ENCODE measurements at regions not wholly inside any gene's neighbourhood (a gene's known extent, or its start where the extent isn't known, plus 50 kb on each side); places are given as distances from the start of the nearest gene placed in this dataset.

GRCh38 chr7:54897891-54898290 lies 120.9 kb upstream of the EGFR start:
- Histone ChIP-seq H3K27ac (no peak overlapping the region), H3K4me3 (no peak overlapping the region), H3K9me3 (replicated peaks in 1 of 11) (no peaks in the 10 kb centered on the region), H3K4me2 (no peak overlapping the region), H3K9ac (no peak overlapping the region), H3K36me3 (no peaks in the 10 kb centered on the region), H3K4me1 (peaks cover 0 to 10% (median 0%) of the 10 kb centered on the region in 10 experiments; a peak in 4 of 20 replicates), H4K20me1 (no peaks in the 10 kb centered on the region), H3K27me3 (no peaks in the 10 kb centered on the region)
- TF ChIP-seq Cebpa-rat (IDR thresholded peaks at IDR 0.05): no peak

DNA sequence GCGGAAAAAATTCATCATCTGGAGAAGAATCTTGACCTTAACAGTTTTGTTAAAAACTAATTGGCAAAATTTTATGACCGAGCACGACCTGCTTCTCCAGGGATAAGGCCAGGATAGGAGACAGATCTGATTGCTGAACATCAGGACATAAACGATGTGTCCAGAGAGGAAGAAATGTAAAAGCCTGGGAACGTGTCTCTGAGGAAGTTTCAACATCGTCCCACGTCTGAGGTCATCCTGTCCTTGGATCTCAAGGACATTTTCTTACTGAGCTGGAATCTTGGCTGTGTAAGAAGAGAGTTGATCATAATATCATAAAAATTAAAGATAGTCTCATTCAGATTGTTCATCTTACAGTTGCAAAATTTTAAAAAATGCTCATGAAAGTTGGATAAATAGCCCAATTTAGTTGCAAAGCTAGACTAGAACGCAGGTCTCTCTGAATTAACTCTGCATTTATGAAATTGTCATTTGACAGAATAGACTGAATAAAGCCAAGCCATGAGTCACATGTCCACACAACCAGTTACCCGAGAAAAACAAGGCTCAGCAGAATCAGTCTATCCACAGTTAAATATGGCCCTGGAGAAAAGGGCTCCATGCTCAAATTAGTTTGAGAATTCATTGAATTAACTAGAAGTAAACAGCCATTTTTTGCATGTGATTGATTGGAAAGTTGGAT lies 120.0 kb upstream of the EGFR start:
- no peak for TF ChIP-seq Cebpa-rat (IDR thresholded peaks at IDR 0.05)
- H3K27me3 ChIP-seq: no peaks in the 10 kb centered on the region
- no peak overlapping the region for H3K27ac ChIP-seq
- no peak overlapping the region for H3K4me2 ChIP-seq
- H4K20me1 ChIP-seq: no peaks in the 10 kb centered on the region
- no peak overlapping the region for H3K9ac ChIP-seq
- H3K4me3 ChIP-seq: no peak overlapping the region
- H3K36me3 ChIP-seq: no peaks in the 10 kb centered on the region
- H3K4me1 ChIP-seq: peaks cover 0 to 2% (median 0%) of the 10 kb centered on the region in 10 experiments; a peak in 4 of 20 replicates
- no peaks in the 10 kb centered on the region for H3K9me3 ChIP-seq (replicated peaks in 1 of 11)

GRCh38 chr7:54901840-54902239 lies 117.0 kb upstream of the EGFR start:
- Histone ChIP-seq H3K27ac (no peak overlapping the region), H3K4me2 (no peak overlapping the region), H4K20me1 (no peaks in the 10 kb centered on the region), H3K9me3 (replicated peaks in 1 of 11) (no peaks in the 10 kb centered on the region), H3K4me3 (no peak overlapping the region), H3K36me3 (no peaks in the 10 kb centered on the region), H3K27me3 (no peaks in the 10 kb centered on the region), H3K9ac (no peak overlapping the region), H3K4me1 (no peaks in the 10 kb centered on the region)
- no peak for TF ChIP-seq Cebpa-rat (IDR thresholded peaks at IDR 0.05)

DNA sequence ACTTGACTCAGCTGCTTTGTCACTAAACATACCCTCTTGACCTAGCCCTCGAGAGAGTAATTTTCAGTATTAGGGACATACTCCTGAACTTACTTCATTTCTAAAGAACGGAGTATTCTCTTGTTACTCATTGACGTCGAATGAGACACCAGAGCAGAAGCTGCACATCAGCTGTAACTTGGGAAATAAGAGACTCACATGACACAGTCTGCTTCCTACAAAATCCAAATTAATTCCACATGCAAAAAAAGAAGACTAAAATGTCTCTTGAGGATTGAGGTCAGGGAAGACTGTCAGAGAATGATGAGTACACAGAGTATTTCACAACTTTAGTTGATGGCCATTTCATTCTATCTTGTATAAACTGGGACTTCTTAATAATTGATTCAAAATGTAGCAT lies 114.7 kb upstream of the EGFR start:
- no peak for TF ChIP-seq Cebpa-rat (IDR thresholded peaks at IDR 0.05)
- Histone ChIP-seq H3K4me2 (no peak overlapping the region), H3K27me3 (no peaks in the 10 kb centered on the region), H4K20me1 (no peaks in the 10 kb centered on the region), H3K27ac (no peak overlapping the region), H3K4me1 (no peaks in the 10 kb centered on the region), H3K36me3 (no peaks in the 10 kb centered on the region), H3K4me3 (no peak overlapping the region), H3K9me3 (replicated peaks in 1 of 11) (peaks cover 0 to 4% (median 0%) of the 10 kb centered on the region in 11 experiments; a peak in 1 of 22 replicates), H3K9ac (no peak overlapping the region)

GRCh38 chr7:54904986-54905385 lies 113.8 kb upstream of the EGFR start:
- Histone ChIP-seq H3K27ac (no peak overlapping the region), H3K9ac (no peak overlapping the region), H3K27me3 (no peaks in the 10 kb centered on the region), H3K4me2 (no peak overlapping the region), H4K20me1 (no peaks in the 10 kb centered on the region), H3K36me3 (no peaks in the 10 kb centered on the region), H3K4me3 (no peak overlapping the region), H3K4me1 (no peaks in the 10 kb centered on the region), H3K9me3 (replicated peaks in 1 of 11) (peaks cover 0 to 12% (median 0%) of the 10 kb centered on the region in 11 experiments; a peak in 5 of 22 replicates)
- TF ChIP-seq Cebpa-rat (IDR thresholded peaks at IDR 0.05): no peak

GRCh38 chr7:54906963-54907362 lies 111.9 kb upstream of the EGFR start:
- no peak for TF ChIP-seq Cebpa-rat (IDR thresholded peaks at IDR 0.05)
- H3K4me2 ChIP-seq: no peak overlapping the region
- no peak overlapping the region for H3K27ac ChIP-seq
- no peaks in the 10 kb centered on the region for H3K4me1 ChIP-seq
- no peak overlapping the region for H3K4me3 ChIP-seq
- no peaks in the 10 kb centered on the region for H3K27me3 ChIP-seq
- peaks cover 0 to 19% (median 0%) of the 10 kb centered on the region in 11 experiments; a peak in 6 of 22 replicates for H3K9me3 ChIP-seq (replicated peaks in 1 of 11)
- H3K9ac ChIP-seq: no peak overlapping the region
- no peaks in the 10 kb centered on the region for H4K20me1 ChIP-seq
- no peaks in the 10 kb centered on the region for H3K36me3 ChIP-seq

GRCh38 chr7:54907981-54908380 lies 110.8 kb upstream of the EGFR start:
- no peak overlapping the region for H3K4me3 ChIP-seq
- H3K9ac ChIP-seq: no peak overlapping the region
- H3K27ac ChIP-seq: no peak overlapping the region
- no peaks in the 10 kb centered on the region for H3K27me3 ChIP-seq
- no peaks in the 10 kb centered on the region for H3K4me1 ChIP-seq
- H3K36me3 ChIP-seq: no peaks in the 10 kb centered on the region
- H3K4me2 ChIP-seq: no peak overlapping the region
- H4K20me1 ChIP-seq: no peaks in the 10 kb centered on the region
- H3K9me3 ChIP-seq (replicated peaks in 1 of 11): peaks cover 0 to 19% (median 0%) of the 10 kb centered on the region in 11 experiments; a peak in 6 of 22 replicates
- TF ChIP-seq Cebpa-rat (IDR thresholded peaks at IDR 0.05): no peak

DNA sequence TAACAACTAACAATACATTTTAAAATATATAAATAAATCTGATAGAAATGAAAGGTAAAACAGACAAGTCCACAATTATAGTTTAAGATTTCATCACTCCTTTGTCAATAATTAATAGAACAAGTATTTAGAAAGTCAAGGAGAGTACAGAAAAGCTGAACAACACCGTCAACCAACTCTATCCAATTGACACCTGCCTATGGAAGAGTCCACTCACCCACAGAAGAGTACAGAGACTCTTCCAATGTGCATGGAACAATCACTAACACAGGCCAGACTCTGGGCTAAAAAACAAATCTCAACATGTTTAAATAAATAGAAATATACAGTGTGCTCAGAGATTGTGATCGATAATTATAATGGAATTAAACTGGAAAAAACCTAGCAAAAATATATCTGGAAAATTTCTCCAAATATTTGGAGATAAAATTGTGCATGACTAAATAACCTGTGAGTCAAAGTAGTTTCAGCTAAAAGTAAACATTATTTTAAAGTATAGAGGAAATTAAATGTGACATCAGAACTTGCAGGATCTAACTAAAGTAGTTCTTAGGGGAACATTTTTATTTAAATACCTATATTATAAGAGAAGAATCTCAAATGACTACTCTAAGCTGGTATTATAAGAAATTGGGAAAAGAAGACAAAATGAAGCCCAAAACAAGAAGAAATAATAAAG lies 109.9 kb upstream of the EGFR start:
- peaks cover 0 to 19% (median 0%) of the 10 kb centered on the region in 11 experiments; a peak in 6 of 22 replicates for H3K9me3 ChIP-seq (replicated peaks in 1 of 11)
- no peak overlapping the region for H3K4me2 ChIP-seq
- H3K4me1 ChIP-seq: no peaks in the 10 kb centered on the region
- no peak overlapping the region for H3K9ac ChIP-seq
- no peaks in the 10 kb centered on the region for H3K27me3 ChIP-seq
- no peaks in the 10 kb centered on the region for H3K36me3 ChIP-seq
- H3K27ac ChIP-seq: no peak overlapping the region
- no peaks in the 10 kb centered on the region for H4K20me1 ChIP-seq
- no peak for TF ChIP-seq Cebpa-rat (IDR thresholded peaks at IDR 0.05)
- no peak overlapping the region for H3K4me3 ChIP-seq

GRCh38 chr7:54915870-54916598 lies 102.8 kb upstream of the EGFR start:
- Histone ChIP-seq H3K36me3 (no peaks in the 10 kb centered on the region), H3K4me2 (no peak overlapping the region), H4K20me1 (no peaks in the 10 kb centered on the region), H3K4me1 (peaks cover 0 to 4% (median 0%) of the 10 kb centered on the region in 10 experiments; a peak in 1 of 20 replicates), H3K4me3 (no peak overlapping the region), H3K27ac (no peak overlapping the region), H3K27me3 (no peaks in the 10 kb centered on the region), H3K9me3 (replicated peaks in 1 of 11) (no peaks in the 10 kb centered on the region), H3K9ac (no peak overlapping the region)
- TF ChIP-seq Cebpa-rat (IDR thresholded peaks at IDR 0.05): no peak

All from BLaER1 treated with 17β-estradiol and CSF1 and Interleukin-3, amounts not matched to agents 10 nM and 100 nM (cell line).